ENCODE measurements at regions not wholly inside any gene's neighbourhood (a gene's known extent, or its start where the extent isn't known, plus 50 kb on each side); places are given as distances from the start of the nearest gene placed in this dataset.

GRCh38 chr12:76220980-76221379 is 127.2 kb downstream of the BBS10 start:
- H3K27ac ChIP-seq, result no peak overlapping the region
- H3K9me3 ChIP-seq, result no peaks in the 10 kb centered on the region
- 29 to 44% methylated on average over 1 of the region's 1 CpG for WGBS, 2 donors
- no peaks in the 10 kb centered on the region for H3K27me3 ChIP-seq
- no peak for ATAC-seq
- intact Hi-C loops (cut with DNase I), result no loop called here
- no peaks in the 10 kb centered on the region for H3K4me1 ChIP-seq
- H3K36me3 ChIP-seq, result no peaks in the 10 kb centered on the region
- no peak for DNase-seq
- H3K4me3 ChIP-seq, result no peak overlapping the region
- no peak for TF ChIP-seq CTCF (IDR thresholded peaks at IDR 0.05)

- DNase-seq (no peak), ATAC-seq (no peak)
- Histone ChIP-seq H3K36me3 (no peaks in the 10 kb centered on the region), H3K4me1 (no peaks in the 10 kb centered on the region), H3K9me3 (no peaks in the 10 kb centered on the region), H3K27me3 (no peaks in the 10 kb centered on the region), H3K27ac (no peak overlapping the region), H3K4me3 (no peak overlapping the region)
- no peak for TF ChIP-seq CTCF (IDR thresholded peaks at IDR 0.05)
- intact Hi-C loops (cut with DNase I), result no loop called here
- 79 to 80% methylated on average over 1 of the region's 1 CpG for WGBS, 2 donors
These were observed 128.4 kb downstream of the BBS10 start for GRCh38 chr12:76219806-76220205.

- TF ChIP-seq CTCF (IDR thresholded peaks at IDR 0.05), result no peak
- Histone ChIP-seq H3K27me3 (no peaks in the 10 kb centered on the region), H3K36me3 (no peaks in the 10 kb centered on the region), H3K4me1 (no peaks in the 10 kb centered on the region), H3K27ac (no peak overlapping the region), H3K4me3 (no peak overlapping the region), H3K9me3 (no peaks in the 10 kb centered on the region)
- ATAC-seq, result no peak
- no peak for DNase-seq
- WGBS, 2 donors, result 59 to 63% methylated on average over 8 of the region's 8 CpGs
- intact Hi-C loops (cut with DNase I), result no loop called here
These were observed 131.4 kb downstream of the BBS10 start for GRCh38 chr12:76216585-76217472.

- no peak for ATAC-seq
- Histone ChIP-seq H3K27me3 (no peaks in the 10 kb centered on the region), H3K27ac (no peak overlapping the region), H3K4me3 (no peak overlapping the region), H3K4me1 (no peaks in the 10 kb centered on the region), H3K9me3 (peaks cover 0 to 5% (median 0%) of the 10 kb centered on the region in 11 donors), H3K36me3 (no peaks in the 10 kb centered on the region)
- intact Hi-C loops (cut with DNase I), result no loop called here
- DNase-seq, result no peak
- no peak for TF ChIP-seq CTCF (IDR thresholded peaks at IDR 0.05)
These were observed 123.6 kb upstream of the NAP1L1 start for GRCh38 chr12:76208129-76208528.
